ENCODE measurements at regions not wholly inside any gene's neighbourhood (a gene's known extent, or its start where the extent isn't known, plus 50 kb on each side); places are given as distances from the start of the nearest gene placed in this dataset.

GRCh38 chr1:186540521-186540920 lies 79.6 kb upstream of the PDC start:
- Histone ChIP-seq H3K4me1 (peaks cover 0 to 8% (median 4%) of the 10 kb centered on the region in 4 donors), H3K4me3 (no peak overlapping the region), H3K27ac (replicated peaks in 1 of 4) (no peak overlapping the region), H3K27me3 (no peaks in the 10 kb centered on the region), H3K36me3 (no peaks in the 10 kb centered on the region), H3K9me3 (peaks cover 0 to 19% (median 12%) of the 10 kb centered on the region in 4 donors)
- 75% methylated on average over 3 of the region's 3 CpGs for WGBS
- no peak for DNase-seq (ENCODE audit: extremely low spot score)
- intact Hi-C loops (cut with DNase I) = no loop called here
- no peak for TF ChIP-seq POLR2A (IDR thresholded peaks at IDR 0.05; ENCODE audit: low read depth)
- TF ChIP-seq POLR2AphosphoS5 (IDR thresholded peaks at IDR 0.05) = no peak
- no peak for TF ChIP-seq CTCF (IDR thresholded peaks at IDR 0.05)
- no peak for TF ChIP-seq EP300 (IDR thresholded peaks at IDR 0.05)

GRCh38 chr1:186536273-186536890 lies 75.5 kb upstream of the PDC start:
- intact Hi-C loops (cut with DNase I) = no loop called here
- H3K27ac ChIP-seq (replicated peaks in 1 of 4) = no peak overlapping the region
- 91% methylated on average over 3 of the region's 3 CpGs for WGBS
- H3K27me3 ChIP-seq = no peaks in the 10 kb centered on the region
- no peak for DNase-seq (ENCODE audit: extremely low spot score)
- TF ChIP-seq POLR2A (IDR thresholded peaks at IDR 0.05; ENCODE audit: low read depth) = no peak
- no peak for TF ChIP-seq CTCF (IDR thresholded peaks at IDR 0.05)
- no peak for TF ChIP-seq POLR2AphosphoS5 (IDR thresholded peaks at IDR 0.05)
- TF ChIP-seq EP300 (IDR thresholded peaks at IDR 0.05) = no peak
- no peaks in the 10 kb centered on the region for H3K9me3 ChIP-seq
- peaks cover 0 to 12% (median 7%) of the 10 kb centered on the region in 4 donors for H3K4me1 ChIP-seq
- no peak overlapping the region for H3K4me3 ChIP-seq
- H3K36me3 ChIP-seq = no peaks in the 10 kb centered on the region

GRCh38 chr1:186535388-186536133 lies 74.6 kb upstream of the PDC start:
- H3K27ac ChIP-seq (replicated peaks in 1 of 4) = no peak overlapping the region
- no peak for DNase-seq (ENCODE audit: extremely low spot score)
- WGBS = 52% methylated on average over 5 of the region's 5 CpGs
- H3K9me3 ChIP-seq = no peaks in the 10 kb centered on the region
- H3K27me3 ChIP-seq = no peaks in the 10 kb centered on the region
- H3K4me1 ChIP-seq = peaks cover 0 to 12% (median 7%) of the 10 kb centered on the region in 4 donors
- TF ChIP-seq EP300 (IDR thresholded peaks at IDR 0.05) (no peak), POLR2AphosphoS5 (IDR thresholded peaks at IDR 0.05) (no peak), CTCF (IDR thresholded peaks at IDR 0.05) (no peak), POLR2A (IDR thresholded peaks at IDR 0.05; ENCODE audit: low read depth) (no peak)
- H3K36me3 ChIP-seq = no peaks in the 10 kb centered on the region
- intact Hi-C loops (cut with DNase I) = no loop called here
- H3K4me3 ChIP-seq = no peak overlapping the region

GRCh38 chr1:186534401-186534800 lies 73.5 kb upstream of the PDC start:
- no peak for DNase-seq (ENCODE audit: extremely low spot score)
- no peak for TF ChIP-seq POLR2A (IDR thresholded peaks at IDR 0.05; ENCODE audit: low read depth)
- TF ChIP-seq EP300 (IDR thresholded peaks at IDR 0.05) = no peak
- TF ChIP-seq CTCF (IDR thresholded peaks at IDR 0.05) = no peak
- no peak for TF ChIP-seq POLR2AphosphoS5 (IDR thresholded peaks at IDR 0.05)
- Histone ChIP-seq H3K27ac (replicated peaks in 1 of 4) (no peak overlapping the region), H3K9me3 (no peaks in the 10 kb centered on the region), H3K4me1 (peaks cover 0 to 12% (median 7%) of the 10 kb centered on the region in 4 donors), H3K27me3 (no peaks in the 10 kb centered on the region), H3K4me3 (no peak overlapping the region), H3K36me3 (no peaks in the 10 kb centered on the region)
- intact Hi-C loops (cut with DNase I) = no loop called here
- WGBS = 80% methylated on average over 4 of the region's 4 CpGs

Data from esophagus muscularis mucosa (tissue), 4 donors.